ENCODE measurements at regions not wholly inside any gene's neighbourhood (a gene's known extent, or its start where the extent isn't known, plus 50 kb on each side); places are given as distances from the start of the nearest gene placed in this dataset.
"Not testable (repeated sequence)": the region's sequence is repeated elsewhere in the genome, so short reads cannot be mapped to it uniquely, and the experiment has no call there.

GRCh38 chr20:53888510-53888909 lies 181.9 kb downstream of the BCAS1 start:
- DNase-seq (ENCODE audit: extremely low spot score): no peak
- Histone ChIP-seq H3K9me3 (peaks cover 0 to 4% (median 0%) of the 10 kb centered on the region in 4 donors), H3K36me3 (no peaks in the 10 kb centered on the region), H3K27me3 (no peaks in the 10 kb centered on the region), H3K4me3 (no peak overlapping the region), H3K27ac (replicated peaks in 1 of 4) (no peak overlapping the region), H3K4me1 (no peaks in the 10 kb centered on the region)
- TF ChIP-seq, protein P1, sequence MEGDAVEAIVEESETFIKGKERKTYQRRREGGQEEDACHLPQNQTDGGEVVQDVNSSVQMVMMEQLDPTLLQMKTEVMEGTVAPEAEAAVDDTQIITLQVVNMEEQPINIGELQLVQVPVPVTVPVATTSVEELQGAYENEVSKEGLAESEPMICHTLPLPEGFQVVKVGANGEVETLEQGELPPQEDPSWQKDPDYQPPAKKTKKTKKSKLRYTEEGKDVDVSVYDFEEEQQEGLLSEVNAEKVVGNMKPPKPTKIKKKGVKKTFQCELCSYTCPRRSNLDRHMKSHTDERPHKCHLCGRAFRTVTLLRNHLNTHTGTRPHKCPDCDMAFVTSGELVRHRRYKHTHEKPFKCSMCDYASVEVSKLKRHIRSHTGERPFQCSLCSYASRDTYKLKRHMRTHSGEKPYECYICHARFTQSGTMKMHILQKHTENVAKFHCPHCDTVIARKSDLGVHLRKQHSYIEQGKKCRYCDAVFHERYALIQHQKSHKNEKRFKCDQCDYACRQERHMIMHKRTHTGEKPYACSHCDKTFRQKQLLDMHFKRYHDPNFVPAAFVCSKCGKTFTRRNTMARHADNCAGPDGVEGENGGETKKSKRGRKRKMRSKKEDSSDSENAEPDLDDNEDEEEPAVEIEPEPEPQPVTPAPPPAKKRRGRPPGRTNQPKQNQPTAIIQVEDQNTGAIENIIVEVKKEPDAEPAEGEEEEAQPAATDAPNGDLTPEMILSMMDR (IDR thresholded peaks at IDR 0.05): no peak
- TF ChIP-seq POLR2A (IDR thresholded peaks at IDR 0.05; ENCODE audit: low read depth): no peak
- TF ChIP-seq EP300 (IDR thresholded peaks at IDR 0.05): no peak
- no peak for TF ChIP-seq POLR2AphosphoS5 (IDR thresholded peaks at IDR 0.05)
- intact Hi-C loops (cut with DNase I): no loop called here
- 58% methylated on average over 4 of the region's 4 CpGs for WGBS

- intact Hi-C loops (cut with DNase I): no loop called here
- no peak overlapping the region for H3K27ac ChIP-seq (replicated peaks in 1 of 4)
- peaks cover 0 to 4% (median 0%) of the 10 kb centered on the region in 4 donors for H3K9me3 ChIP-seq
- no peak for DNase-seq (ENCODE audit: extremely low spot score)
- H3K36me3 ChIP-seq: no peaks in the 10 kb centered on the region
- no peaks in the 10 kb centered on the region for H3K27me3 ChIP-seq
- TF ChIP-seq, protein P1 (IDR thresholded peaks at IDR 0.05): no peak
- TF ChIP-seq POLR2A (IDR thresholded peaks at IDR 0.05; ENCODE audit: low read depth) (no peak), EP300 (IDR thresholded peaks at IDR 0.05) (no peak), POLR2AphosphoS5 (IDR thresholded peaks at IDR 0.05) (no peak)
- no peak overlapping the region for H3K4me3 ChIP-seq
- no peaks in the 10 kb centered on the region for H3K4me1 ChIP-seq
- WGBS: 96% methylated on average over 10 of the region's 10 CpGs
Measured at GRCh38 chr20:53887973-53888372, 182.4 kb downstream of the BCAS1 start.

DNA sequence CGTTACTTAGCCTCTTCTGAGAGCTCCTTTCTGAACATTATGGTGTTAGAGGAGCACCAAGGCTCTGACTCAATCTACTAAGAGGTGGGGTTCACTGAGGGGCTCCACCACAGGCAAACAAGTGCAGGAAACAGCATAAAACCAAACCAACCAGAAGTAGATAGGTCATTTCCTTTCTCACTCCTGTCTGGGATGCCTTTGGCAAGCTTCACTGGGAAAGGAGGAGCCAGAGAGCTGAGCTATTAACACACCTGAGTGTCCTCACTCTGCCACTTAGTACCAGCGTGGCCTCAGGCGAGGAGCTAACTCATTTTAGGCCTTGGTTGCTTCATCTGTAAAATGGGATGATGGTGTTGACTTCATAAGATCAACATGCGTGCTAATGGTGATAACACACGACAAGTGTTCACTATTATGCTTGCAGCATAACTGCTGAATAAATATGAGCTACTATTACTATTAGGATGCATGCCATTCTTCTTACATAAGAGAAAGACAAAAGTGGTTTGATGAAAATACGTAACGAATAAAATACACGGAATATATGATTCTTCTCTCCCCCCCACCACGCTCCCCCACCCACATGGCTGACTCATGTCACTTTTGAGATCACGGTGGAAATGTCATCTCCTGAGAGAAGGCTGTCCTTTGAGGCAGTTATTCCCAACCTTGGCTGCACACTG lies 185.4 kb downstream of the BCAS1 start:
- Histone ChIP-seq H3K27me3 (no peaks in the 10 kb centered on the region), H3K4me3 (no peak overlapping the region), H3K4me1 (no peaks in the 10 kb centered on the region), H3K27ac (replicated peaks in 1 of 4) (no peak overlapping the region), H3K36me3 (no peaks in the 10 kb centered on the region), H3K9me3 (no peaks in the 10 kb centered on the region)
- no peak for TF ChIP-seq POLR2A (IDR thresholded peaks at IDR 0.05; ENCODE audit: low read depth)
- no peak for TF ChIP-seq POLR2AphosphoS5 (IDR thresholded peaks at IDR 0.05)
- TF ChIP-seq EP300 (IDR thresholded peaks at IDR 0.05): no peak
- TF ChIP-seq, protein P1 (IDR thresholded peaks at IDR 0.05): no peak
- no peak for DNase-seq (ENCODE audit: extremely low spot score)
- intact Hi-C loops (cut with DNase I): no loop called here
- WGBS: 81% methylated on average over 10 of the region's 10 CpGs

DNA sequence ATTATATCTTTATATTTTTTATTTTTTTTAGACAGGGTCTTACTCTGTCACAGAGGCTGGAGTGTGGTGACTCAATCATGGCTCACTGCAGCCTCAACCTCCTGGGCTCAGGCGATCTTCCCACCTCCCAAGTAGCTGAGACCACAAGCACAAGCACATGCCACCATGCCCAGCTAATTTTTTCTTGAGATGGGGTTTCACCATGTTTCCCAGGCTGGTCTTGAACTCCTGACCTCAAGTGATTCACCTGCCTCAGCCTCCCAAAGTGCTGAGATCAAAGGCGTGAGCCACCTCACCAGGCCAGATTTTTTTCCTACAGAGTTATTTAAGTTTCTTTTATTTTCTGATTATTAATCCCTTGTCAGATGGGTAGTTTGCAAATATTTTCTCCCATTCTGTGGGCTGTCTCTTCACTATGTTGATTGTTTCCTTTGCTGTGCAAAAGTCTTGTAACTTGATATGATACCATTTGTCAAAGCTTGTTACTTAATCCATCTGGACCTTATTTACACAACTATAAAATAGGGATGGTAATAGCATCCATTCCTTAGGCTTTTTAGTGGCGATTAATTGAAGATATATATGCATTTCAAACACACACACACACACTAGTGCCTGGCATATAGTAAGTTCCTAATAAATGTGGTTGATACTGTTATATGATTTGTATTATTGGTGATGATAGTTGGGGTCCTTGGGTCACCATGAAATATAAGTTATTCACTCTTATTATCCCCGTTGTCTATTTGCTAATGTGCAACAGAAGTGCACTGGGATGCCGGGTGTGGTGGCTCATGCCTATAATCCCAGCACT lies 187.1 kb downstream of the BCAS1 start:
- no peaks in the 10 kb centered on the region for H3K9me3 ChIP-seq
- H3K27ac ChIP-seq (replicated peaks in 1 of 4): no peak overlapping the region
- H3K4me1 ChIP-seq: no peaks in the 10 kb centered on the region
- no peaks in the 10 kb centered on the region for H3K27me3 ChIP-seq
- 79% methylated on average over 5 of the region's 5 CpGs for whole genome bisulfite sequencing
- H3K36me3 ChIP-seq: no peaks in the 10 kb centered on the region
- TF ChIP-seq EP300 (IDR thresholded peaks at IDR 0.05): no peak
- TF ChIP-seq, protein P1 (IDR thresholded peaks at IDR 0.05): no peak
- no peak for TF ChIP-seq POLR2A (IDR thresholded peaks at IDR 0.05; ENCODE audit: low read depth)
- no peak for TF ChIP-seq POLR2AphosphoS5 (IDR thresholded peaks at IDR 0.05)
- no peak overlapping the region for H3K4me3 ChIP-seq
- intact Hi-C loops (cut with DNase I): no loop called here
- no peak for DNase-seq (ENCODE audit: extremely low spot score)

GRCh38 chr20:53882438-53882986 lies 187.9 kb downstream of the BCAS1 start:
- H3K4me1 ChIP-seq; H3K27me3 ChIP-seq; DNase-seq (ENCODE audit: extremely low spot score); intact Hi-C loops (cut with DNase I); H3K9me3 ChIP-seq; H3K4me3 ChIP-seq; H3K36me3 ChIP-seq; H3K27ac ChIP-seq (replicated peaks in 1 of 4): not testable (repeated sequence)
- WGBS: 96% methylated on average over 5 of the region's 5 CpGs
